GM12873 (cell line): ENCODE measurements at regions not wholly inside any gene's neighbourhood (a gene's known extent, or its start where the extent isn't known, plus 50 kb on each side); places are given as distances from the start of the nearest gene placed in this dataset.

ENCODE experiments used
- CTCF ChIP-seq: IDR thresholded peaks from 2 replicates; pipeline ENCODE4 v1.5.1; 2012; ENCODE audit warnings: low read depth, mild to moderate bottlenecking, moderate library complexity, low read length, control low read depth; ENCODE audit not compliant: insufficient read depth; ENCODE audit errors: missing control alignments

- no peak for TF ChIP-seq CTCF
Measured at GRCh38 chr21:27495836-27496235, 528.9 kb upstream of the ADAMTS5 start.

GRCh38 chr21:27493542-27493941 lies 526.7 kb upstream of the ADAMTS5 start:
- no peak for TF ChIP-seq CTCF

- TF ChIP-seq CTCF, result no peak
Measured at GRCh38 chr21:27487676-27488075, 520.8 kb upstream of the ADAMTS5 start.

GRCh38 chr21:27480841-27481261 lies 514.0 kb upstream of the ADAMTS5 start:
- no peak for TF ChIP-seq CTCF

GRCh38 chr21:27477296-27477695 lies 510.4 kb upstream of the ADAMTS5 start:
- TF ChIP-seq CTCF, result no peak

GRCh38 chr21:27476696-27477095 lies 509.8 kb upstream of the ADAMTS5 start:
- TF ChIP-seq CTCF, result no peak

GRCh38 chr21:27475363-27475955 lies 508.6 kb upstream of the ADAMTS5 start:
- no peak for TF ChIP-seq CTCF
